ENCODE measurements at regions not wholly inside any gene's neighbourhood (a gene's known extent, or its start where the extent isn't known, plus 50 kb on each side); places are given as distances from the start of the nearest gene placed in this dataset.

GRCh38 chr1:245074898-245075297 is 79.9 kb upstream of the KIF26B start:
- TF ChIP-seq POU6F1 (CRISPR knock-in tag; IDR thresholded peaks at IDR 0.05; ENCODE audit: borderline replicate concordance, low read depth) (no peak), BACH2 (CRISPR knock-in tag; IDR thresholded peaks at IDR 0.05; ENCODE audit: borderline replicate concordance) (no peak), ZFP30 (CRISPR knock-in tag; IDR thresholded peaks at IDR 0.05) (no peak), GLIS3 (CRISPR knock-in tag; IDR thresholded peaks at IDR 0.05) (no peak)
- no peak for ATAC-seq

- no peak for TF ChIP-seq ZNF8 (CRISPR knock-in tag; IDR thresholded peaks at IDR 0.05)
- TF ChIP-seq SNAI2 (CRISPR knock-in tag; IDR thresholded peaks at IDR 0.05) = no peak
- no peak for TF ChIP-seq ESRRG (CRISPR knock-in tag; IDR thresholded peaks at IDR 0.05)
- no peak for TF ChIP-seq BACH2 (CRISPR knock-in tag; IDR thresholded peaks at IDR 0.05; ENCODE audit: borderline replicate concordance)
- TF ChIP-seq, protein P1, sequence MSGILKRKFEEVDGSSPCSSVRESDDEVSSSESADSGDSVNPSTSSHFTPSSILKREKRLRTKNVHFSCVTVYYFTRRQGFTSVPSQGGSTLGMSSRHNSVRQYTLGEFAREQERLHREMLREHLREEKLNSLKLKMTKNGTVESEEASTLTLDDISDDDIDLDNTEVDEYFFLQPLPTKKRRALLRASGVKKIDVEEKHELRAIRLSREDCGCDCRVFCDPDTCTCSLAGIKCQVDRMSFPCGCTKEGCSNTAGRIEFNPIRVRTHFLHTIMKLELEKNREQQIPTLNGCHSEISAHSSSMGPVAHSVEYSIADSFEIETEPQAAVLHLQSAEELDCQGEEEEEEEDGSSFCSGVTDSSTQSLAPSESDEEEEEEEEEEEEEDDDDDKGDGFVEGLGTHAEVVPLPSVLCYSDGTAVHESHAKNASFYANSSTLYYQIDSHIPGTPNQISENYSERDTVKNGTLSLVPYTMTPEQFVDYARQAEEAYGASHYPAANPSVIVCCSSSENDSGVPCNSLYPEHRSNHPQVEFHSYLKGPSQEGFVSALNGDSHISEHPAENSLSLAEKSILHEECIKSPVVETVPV (CRISPR knock-in tag; IDR thresholded peaks at IDR 0.05) = no peak
- TF ChIP-seq ZNF70 (CRISPR knock-in tag; IDR thresholded peaks at IDR 0.05) = no peak
- TF ChIP-seq OSR1 (CRISPR knock-in tag; IDR thresholded peaks at IDR 0.05) = no peak
- TF ChIP-seq ISL1 (CRISPR knock-in tag; IDR thresholded peaks at IDR 0.05) = no peak
- ATAC-seq = no peak; the same call in 1 of the 3 replicates
These were observed 80.5 kb upstream of the KIF26B start for GRCh38 chr1:245074232-245074747.

GRCh38 chr1:245070836-245071615 is 83.8 kb upstream of the KIF26B start:
- no peak for ATAC-seq

GRCh38 chr1:245067257-245067656 is 87.5 kb upstream of the KIF26B start:
- no peak; the same call in 1 of the 2 replicates for TF ChIP-seq ZC3H10 (CRISPR knock-in tag; IDR thresholded peaks at IDR 0.05)
- no peak for TF ChIP-seq TSHZ2 (CRISPR knock-in tag; IDR thresholded peaks at IDR 0.05)
- TF ChIP-seq PPARA (CRISPR knock-in tag; IDR thresholded peaks at IDR 0.05; ENCODE audit: borderline replicate concordance) = no peak
- TF ChIP-seq, protein P1 (CRISPR knock-in tag; IDR thresholded peaks at IDR 0.05) = no peak
- no peak for TF ChIP-seq ZNF565 (CRISPR knock-in tag; conservative IDR thresholded peaks at IDR 0.05; ENCODE audit: low read depth)
- TF ChIP-seq RARB (CRISPR knock-in tag; IDR thresholded peaks at IDR 0.05) = no peak
- TF ChIP-seq ZFP3 (CRISPR knock-in tag; IDR thresholded peaks at IDR 0.05) = no peak
- no peak for TF ChIP-seq POU6F1 (CRISPR knock-in tag; IDR thresholded peaks at IDR 0.05; ENCODE audit: borderline replicate concordance, low read depth)
- no peak for TF ChIP-seq ESRRG (CRISPR knock-in tag; IDR thresholded peaks at IDR 0.05)
- no peak for TF ChIP-seq ZFP30 (CRISPR knock-in tag; IDR thresholded peaks at IDR 0.05)
- no peak for TF ChIP-seq ISL1 (CRISPR knock-in tag; IDR thresholded peaks at IDR 0.05)
- ATAC-seq = peak; percentile 77

More at GRCh38 chr1:245070836-245071615, 83.8 kb upstream of the KIF26B start:
- TF ChIP-seq ZNF70 (CRISPR knock-in tag; IDR thresholded peaks at IDR 0.05) = no peak
- no peak for TF ChIP-seq ZNF565 (CRISPR knock-in tag; conservative IDR thresholded peaks at IDR 0.05; ENCODE audit: low read depth)
- no peak for TF ChIP-seq CSDC2 (CRISPR knock-in tag; IDR thresholded peaks at IDR 0.05)
- TF ChIP-seq RARB (CRISPR knock-in tag; IDR thresholded peaks at IDR 0.05) = no peak
- TF ChIP-seq ESRRG (CRISPR knock-in tag; IDR thresholded peaks at IDR 0.05) = no peak
- TF ChIP-seq ZC3H10 (CRISPR knock-in tag; IDR thresholded peaks at IDR 0.05) = no peak
- no peak for TF ChIP-seq OSR1 (CRISPR knock-in tag; IDR thresholded peaks at IDR 0.05)
- TF ChIP-seq TCF4 (CRISPR knock-in tag; IDR thresholded peaks at IDR 0.05; ENCODE audit: borderline replicate concordance) = no peak

Data from SK-N-SH treated with all-trans-retinoic acid at 6 μM for 48 hours (cell line).